WI38 (cell line): ENCODE measurements at regions not wholly inside any gene's neighbourhood (a gene's known extent, or its start where the extent isn't known, plus 50 kb on each side); places are given as distances from the start of the nearest gene placed in this dataset.

Source experiments
- H3K4me3 ChIP-seq: 2 replicates; pipeline ENCODE4 v1.5.1; 2011; ENCODE audit warnings: low read depth, mild to moderate bottlenecking, control low read depth, low read length
- CTCF ChIP-seq: IDR thresholded peaks from 2 replicates; pipeline ENCODE4 v1.5.1; 2012; ENCODE audit warnings: low read depth, mild to moderate bottlenecking, control low read depth, low read length

- TF ChIP-seq CTCF = no peak
- no peak overlapping the region for H3K4me3 ChIP-seq
Measured at GRCh38 chr11:120032766-120033390, 105.0 kb downstream of the TRIM29 start.

GRCh38 chr11:120031612-120032600 lies 106.0 kb downstream of the TRIM29 start:
- no peak for TF ChIP-seq CTCF
- H3K4me3 ChIP-seq = no peak overlapping the region

DNA sequence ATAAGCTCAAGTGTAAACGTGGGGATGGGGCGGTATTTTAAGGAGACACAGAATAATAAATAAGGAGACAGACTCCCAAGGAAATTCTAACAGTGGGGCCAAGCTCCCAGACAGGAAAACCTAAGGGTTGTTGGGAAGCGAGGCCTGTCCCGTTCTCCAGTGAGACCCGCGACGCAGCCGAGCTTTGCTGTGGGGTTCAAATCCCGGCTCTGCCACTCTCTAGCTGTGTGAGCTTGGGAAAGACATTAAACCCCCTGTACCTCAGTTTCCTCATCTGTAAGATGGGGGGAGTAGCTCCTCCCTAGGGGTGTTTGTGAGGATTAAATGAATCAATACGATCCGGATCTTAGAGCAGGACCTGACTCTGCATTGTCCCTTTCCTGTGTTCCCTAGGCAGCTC lies 106.8 kb downstream of the TRIM29 start:
- no peak for TF ChIP-seq CTCF

DNA sequence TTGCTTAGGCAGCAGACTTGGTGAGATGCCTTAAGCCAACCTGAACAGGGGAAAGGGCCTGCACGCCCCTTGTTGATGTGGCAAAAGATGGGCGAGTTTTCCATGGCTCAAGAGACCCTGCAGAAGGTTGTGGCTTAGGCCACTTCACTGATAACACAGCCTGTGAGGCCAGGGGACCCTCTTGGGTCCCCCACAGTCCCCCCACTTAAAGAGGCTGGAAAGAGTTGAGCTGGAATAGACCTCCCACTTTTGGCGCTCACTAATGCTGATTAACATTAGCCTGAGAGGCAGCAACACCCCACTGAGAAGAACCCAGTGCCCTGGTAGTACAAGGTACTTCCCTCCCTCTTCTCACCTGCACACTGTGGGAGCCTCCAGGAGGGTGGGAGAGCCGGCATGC lies 107.5 kb downstream of the TRIM29 start:
- no peak for TF ChIP-seq CTCF

More for the DNA sequence above, 106.8 kb downstream of the TRIM29 start:
- H3K4me3 ChIP-seq = no peak overlapping the region

DNA sequence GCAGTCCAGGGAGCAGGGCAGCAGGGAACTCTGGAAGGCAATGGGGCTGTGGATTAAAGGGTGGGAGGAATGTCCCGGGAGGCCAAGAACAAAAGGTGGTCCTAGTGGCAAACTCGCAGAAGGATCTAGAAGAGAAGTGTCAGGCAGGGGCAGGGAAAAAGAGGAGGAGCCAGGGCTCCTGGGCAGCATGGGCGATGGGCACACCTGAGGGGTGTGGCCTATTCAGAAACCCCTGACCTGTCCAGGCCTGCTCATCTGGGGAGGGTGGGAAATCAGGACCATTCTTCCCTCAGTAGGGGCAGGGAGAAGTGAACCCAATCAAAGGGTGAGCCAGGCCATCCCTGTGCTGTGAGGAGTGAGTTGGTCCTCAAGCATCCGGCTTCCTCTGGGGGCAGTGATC lies 108.6 kb downstream of the TRIM29 start:
- no peak overlapping the region for H3K4me3 ChIP-seq
- TF ChIP-seq CTCF = no peak

More for the DNA sequence above, 107.5 kb downstream of the TRIM29 start:
- H3K4me3 ChIP-seq = no peak overlapping the region

DNA sequence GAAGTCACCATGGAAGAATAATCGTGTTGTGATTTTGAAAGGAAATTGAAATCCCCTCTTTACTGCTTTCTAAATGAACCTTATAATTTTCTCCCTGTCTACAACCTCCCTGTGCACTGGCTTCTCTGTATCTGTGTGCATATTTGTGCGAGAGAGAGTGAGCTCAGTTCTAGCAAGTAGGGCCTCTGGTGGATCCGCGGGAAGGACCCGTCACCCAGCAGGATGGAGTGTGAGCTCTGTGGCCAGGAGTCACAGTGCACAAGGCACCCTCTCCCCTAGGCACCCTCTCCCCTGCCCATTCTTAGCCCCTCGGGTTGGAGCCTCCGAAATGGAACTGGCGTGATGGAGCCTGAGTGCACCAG lies 109.0 kb downstream of the TRIM29 start:
- H3K4me3 ChIP-seq = no peak overlapping the region
- TF ChIP-seq CTCF = no peak

DNA sequence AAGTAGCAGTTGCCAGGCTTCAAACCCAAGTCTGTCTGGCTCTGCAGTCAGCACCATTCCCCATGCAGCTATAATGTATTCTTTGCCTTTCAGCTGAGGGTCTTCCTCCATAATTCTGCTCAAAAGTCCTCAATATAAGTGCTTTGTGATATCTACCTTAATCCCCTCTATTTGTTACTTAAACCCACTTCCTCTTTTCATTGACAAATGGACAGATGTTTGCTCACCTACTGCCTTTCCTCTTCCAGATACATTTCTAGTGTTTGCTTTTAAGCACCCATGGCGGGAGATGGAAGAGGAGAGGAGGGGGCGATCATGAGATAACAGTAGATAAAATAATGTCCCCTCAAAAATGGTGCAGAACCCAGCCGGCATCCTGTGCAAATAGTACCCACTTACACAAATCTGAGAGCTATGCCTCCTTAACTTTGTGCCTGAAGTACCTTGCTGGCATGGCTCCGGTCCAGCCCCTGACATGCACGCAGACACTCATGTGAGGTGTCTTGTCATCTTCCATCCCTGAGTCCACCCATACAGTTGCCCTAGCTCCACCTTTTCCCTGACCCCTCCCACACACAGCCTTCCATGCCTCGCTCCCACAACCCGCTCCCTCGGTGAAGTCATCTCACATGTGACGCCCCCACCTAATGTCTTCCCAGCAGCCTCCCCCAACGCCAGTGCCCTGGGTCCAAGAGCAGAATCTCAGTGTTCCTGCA lies 109.6 kb downstream of the TRIM29 start:
- no peak for TF ChIP-seq CTCF
- H3K4me3 ChIP-seq = no peak overlapping the region
